HG03469 (cell line): ENCODE measurements at regions not wholly inside any gene's neighbourhood (a gene's known extent, or its start where the extent isn't known, plus 50 kb on each side); places are given as distances from the start of the nearest gene placed in this dataset.

ENCODE experiments used
- ATAC-seq: cut with Tn5 transposase; IDR thresholded peaks from one replicate; pipeline ENCODE4 v1.9.1; 2021; ENCODE audit warnings: mild to moderate bottlenecking, moderate library complexity, moderate number of reproducible peaks; ENCODE audit not compliant: unreplicated experiment

DNA sequence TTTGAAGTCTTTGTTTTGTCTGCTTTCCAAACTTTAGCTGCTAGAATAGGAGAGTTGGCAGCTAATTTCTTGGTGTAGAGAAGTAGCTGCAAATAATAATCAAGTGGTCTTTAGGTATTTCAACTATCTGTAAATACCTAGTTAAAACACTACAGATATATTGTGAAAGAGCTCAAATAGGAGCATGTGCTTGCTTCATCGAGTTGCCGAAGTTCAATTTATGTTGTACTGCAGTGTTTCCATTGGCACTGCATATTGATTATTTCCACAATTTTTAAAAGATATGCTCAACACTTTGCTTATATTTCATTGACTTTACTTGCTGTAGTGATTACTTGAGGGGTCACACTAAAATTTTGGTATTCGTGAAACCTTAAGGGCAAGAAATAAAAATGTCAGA lies 131.6 kb upstream of the BMP4 start:
- no peak for ATAC-seq

DNA sequence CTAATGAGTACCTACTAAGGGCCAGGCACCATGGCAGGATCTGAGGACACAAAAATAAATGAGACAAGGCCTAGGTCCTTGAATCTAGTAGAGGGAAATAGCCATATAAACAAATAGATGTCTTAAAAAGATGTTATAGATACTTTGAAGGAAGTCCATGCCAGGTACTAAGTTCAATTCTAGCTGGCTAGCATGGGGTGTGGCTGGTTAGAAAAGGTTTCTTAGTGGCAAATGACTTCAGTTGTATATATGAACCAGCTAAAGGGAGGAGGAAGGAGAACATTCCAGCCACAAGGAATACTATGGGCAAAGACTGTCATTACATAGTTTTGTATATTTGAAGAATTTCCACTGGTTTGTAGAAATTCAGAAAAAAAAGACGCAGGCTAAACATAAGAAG lies 133.6 kb upstream of the BMP4 start:
- ATAC-seq, result no peak

DNA sequence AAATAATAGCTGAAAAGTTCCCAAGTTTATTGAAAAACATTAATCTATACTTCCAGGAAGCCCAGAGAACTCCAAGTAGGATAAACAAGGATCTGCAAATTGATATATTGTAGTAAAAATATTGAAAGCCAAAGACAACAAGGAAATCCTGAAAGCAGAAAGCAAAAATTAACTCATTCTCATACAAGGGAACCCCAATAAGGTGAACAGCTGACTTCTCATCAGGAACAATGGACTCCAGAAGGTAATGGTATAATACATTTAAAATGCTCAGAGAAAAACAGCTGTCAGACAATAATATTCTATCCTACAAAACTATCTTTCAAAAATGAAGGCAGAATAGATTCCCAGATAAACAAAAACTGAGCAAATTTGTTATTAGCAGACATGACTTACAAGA lies 138.1 kb upstream of the BMP4 start:
- ATAC-seq, result no peak

DNA sequence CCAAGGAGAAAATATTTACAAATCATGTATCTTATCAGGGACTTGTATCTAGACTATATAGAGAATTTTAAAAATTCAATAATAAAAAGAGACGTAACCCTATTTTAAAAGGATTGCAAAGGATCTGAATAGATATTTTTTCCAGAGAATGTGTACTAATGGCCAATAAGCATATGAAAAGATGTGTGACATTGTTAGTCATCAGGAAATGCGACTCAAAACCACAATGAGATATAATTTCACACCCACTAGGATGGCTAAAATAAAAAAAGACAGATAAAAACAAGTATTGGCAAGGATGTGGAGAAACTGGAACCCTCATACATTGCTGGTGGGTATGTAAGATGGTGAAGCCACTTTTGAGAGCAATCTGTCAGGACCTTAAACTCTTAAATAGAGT lies 141.9 kb upstream of the BMP4 start:
- ATAC-seq, result no peak

DNA sequence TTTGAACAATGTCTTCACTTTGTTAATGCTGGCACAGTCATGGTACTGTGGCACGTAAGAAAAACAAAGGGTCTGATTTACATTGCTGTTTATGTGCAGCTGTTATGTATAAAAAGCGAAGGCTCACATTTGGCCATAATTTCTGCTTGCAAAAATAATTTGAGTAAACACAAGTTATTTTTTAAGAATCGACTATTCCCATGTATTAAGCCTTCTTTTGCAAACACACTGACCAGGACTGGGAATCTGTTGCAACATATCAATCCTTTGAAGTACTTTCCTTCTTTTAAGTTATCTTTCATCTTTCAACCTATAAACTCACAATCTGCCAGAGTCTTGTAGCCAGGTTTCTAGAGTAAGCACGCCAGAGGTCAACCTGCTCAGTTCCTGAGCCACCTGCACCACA lies 145.4 kb upstream of the BMP4 start:
- no peak for ATAC-seq

DNA sequence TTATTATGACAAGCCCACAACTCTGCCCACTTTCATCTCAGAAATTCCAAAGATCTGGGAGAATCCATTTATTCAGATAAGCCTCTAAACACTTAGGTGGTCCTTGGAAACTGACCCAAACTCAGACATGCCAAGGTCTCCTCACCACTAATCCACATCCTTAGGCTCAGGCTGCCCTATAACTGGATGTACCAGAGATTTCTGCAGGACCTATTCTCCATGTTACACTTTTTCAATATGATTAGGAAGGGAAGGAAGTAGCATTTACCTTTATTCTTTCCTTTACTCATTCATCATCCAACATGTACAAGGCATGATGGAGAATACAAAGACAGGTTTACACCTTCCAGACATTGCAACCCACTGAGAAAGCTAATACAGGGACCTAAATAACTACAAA lies 145.9 kb upstream of the BMP4 start:
- no peak for ATAC-seq

DNA sequence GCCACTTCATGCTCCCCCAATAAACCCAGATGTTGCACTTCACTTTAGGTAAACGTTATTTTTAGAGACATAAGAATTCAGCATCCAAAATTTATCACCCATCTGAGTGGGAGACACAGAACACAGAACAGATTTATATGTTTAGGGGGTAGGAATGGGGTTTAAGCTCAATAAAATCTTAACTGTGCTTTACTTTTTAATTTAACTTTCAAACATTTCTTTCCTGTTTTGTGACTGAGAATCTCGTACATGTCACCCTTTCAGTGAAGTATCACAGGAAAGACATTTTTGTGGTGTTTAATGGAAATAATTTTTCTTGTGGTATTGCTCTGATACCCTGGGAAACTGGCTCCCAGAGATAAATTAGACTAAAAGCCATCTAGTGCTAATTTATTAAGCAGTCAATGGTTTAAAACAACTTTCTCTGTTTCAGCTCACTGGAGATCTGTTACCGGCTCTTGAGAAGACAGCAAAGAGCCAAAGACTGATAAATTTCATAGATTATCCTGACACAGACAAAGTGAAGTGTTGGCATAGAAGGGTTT lies 148.0 kb upstream of the BMP4 start:
- ATAC-seq, result no peak

DNA sequence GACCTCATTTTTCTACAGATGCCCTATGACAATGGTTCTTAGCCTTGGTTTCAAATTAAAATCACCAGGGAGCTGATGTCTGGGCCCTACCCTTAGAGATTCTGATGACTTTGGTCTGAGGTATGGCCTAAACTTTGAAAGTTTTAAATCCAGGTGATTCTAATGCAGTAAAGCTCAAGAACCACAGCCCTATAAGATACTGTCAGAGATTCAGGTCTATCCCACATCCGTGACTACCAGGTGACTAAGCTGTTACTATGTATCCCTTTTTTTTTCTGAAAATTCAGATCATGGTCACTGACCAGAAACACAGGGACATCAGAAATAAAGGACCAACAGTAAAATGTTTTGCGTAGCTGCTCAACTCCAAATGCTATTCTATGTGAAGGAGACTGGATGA lies 148.8 kb upstream of the BMP4 start:
- ATAC-seq, result no peak

DNA sequence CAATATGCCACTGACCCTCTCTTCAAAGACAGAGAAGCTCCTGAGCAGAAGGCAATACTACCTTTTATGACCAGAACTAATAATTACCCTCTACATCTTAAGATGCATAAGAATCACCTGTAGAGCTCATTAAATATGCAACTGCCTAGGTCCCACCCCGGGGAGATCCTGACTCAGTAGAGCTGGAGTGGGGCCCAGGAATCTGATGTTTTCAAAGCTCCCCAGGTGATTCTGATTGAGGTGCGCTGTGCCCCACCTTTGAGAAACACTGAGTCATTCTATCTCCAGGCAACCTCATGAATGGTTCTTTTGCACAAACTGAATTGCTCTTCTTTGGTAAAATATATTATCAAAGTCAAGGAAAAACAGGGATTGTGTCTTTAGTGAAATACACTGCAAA lies 149.3 kb upstream of the BMP4 start:
- no peak for ATAC-seq

DNA sequence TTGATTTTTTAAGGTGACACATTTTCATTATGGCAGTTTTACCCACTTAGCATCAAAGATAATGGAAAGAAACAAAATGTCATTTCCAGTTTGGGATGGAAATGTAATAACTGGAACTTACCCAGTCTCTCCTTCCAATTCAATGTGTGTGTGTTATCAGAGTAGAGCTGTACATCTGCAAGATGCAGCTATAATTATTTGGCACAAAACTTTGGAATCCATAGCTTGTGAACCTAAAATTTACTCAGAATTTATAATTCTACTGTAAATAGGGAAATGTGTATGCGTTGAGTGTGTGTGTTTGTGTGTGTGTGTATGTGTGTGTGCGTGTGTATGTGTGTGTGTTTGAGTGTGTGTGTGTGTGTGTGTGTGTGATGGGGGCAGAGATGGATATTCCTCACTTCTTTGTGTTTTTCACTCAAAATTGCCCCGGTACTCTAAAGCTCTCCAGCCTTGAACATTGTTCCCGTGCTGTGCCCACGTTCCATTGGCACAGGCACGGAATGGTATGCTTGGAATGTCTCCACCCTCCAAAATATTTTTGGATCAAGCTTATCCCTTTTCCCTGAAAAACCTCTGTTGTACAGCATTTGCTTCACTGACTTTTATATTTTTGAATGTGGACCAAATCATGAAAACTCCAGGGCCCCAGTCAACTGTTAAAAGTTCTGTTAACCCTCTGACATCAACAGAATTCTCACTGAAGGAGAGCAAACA lies 150.2 kb upstream of the BMP4 start:
- no peak for ATAC-seq

DNA sequence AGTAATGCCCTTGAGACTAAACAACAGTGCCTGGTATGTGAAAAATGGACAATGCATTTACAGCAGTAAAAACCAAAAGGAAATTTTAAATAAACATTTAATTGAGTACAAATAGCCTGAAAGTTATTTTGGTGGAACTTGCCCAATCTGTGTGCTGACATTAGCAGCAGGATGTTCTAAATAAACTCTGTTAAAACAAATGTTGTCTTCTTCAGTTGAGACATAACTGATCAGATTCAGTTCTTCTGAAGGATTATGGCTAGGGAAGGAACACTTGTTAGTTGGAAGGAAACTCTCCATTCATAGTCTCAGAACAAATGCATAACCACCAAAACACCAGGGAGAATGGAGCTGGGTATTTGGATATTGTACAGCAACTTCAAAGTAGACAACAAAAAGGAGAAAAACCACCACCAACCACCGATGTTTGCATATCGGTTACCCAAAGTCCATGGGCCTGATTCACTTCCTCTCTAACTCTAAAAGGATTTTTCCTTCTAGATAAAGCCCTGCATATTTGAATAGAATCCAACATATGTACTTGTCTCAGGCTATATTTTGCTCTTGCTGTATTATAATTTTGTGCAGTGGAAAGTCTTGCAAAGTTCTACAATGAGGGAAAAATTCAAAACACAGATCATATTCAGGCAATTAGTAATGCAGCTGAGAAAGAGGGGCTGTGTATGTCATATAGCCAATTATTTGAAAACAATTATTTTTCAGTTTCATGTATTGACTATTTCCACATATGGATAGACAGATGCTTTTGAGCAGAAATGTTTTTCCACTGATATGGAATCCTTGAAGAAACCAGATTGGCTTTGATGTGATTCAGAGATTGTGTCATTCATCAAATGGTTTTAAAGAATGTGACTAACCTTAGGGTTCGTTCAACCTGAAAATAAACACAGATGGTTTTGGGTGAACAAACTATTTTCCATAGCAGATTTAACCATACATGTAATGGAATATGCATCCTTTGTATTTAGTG lies 152.2 kb upstream of the BMP4 start:
- no peak for ATAC-seq

DNA sequence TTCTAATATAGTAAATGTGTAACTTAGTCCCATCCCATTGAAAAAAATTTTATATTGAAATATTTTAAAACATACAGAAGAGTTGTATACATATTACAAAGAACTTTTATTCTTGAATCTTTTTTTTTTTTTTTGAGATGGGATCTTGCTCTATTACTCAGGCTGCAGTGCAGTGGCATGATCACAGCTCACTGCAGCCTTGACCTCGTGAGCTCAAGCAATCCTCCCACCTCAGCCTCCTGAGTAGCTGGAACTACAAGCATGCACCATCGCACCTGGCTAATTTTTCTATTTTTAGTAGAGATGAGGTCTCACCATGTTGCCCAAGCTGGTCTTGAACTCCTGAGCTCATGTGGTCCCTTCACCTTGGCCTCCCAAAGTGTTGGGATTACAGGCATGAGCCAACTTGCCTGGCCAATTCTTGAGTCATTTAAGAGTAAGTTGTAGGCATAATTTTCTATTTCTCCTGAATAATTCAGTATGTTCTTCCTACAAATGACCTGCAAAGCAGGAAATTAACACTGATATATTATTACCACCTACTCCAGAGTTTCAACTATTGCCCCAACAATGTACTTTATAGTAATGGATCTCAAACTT lies 153.0 kb upstream of the BMP4 start:
- no peak for ATAC-seq

DNA sequence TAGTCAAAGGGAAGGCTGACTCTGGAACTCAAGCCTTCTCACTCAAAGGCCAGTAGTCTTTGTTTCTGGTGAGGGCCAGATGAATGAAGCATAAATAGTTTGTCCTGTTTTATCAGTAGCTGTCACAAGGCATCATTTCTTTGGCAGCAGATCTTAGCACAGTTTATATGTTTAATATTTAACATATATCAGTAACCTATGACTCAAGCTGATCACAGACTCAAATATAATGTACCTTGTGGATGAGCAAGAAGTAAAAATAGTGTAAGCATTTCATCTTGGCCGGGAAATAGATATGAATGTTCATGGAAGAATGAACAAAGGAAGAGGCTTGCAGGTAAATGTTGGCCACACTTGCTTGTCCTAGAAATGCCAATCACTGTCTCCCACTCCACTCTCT lies 158.3 kb upstream of the BMP4 start:
- no peak for ATAC-seq

DNA sequence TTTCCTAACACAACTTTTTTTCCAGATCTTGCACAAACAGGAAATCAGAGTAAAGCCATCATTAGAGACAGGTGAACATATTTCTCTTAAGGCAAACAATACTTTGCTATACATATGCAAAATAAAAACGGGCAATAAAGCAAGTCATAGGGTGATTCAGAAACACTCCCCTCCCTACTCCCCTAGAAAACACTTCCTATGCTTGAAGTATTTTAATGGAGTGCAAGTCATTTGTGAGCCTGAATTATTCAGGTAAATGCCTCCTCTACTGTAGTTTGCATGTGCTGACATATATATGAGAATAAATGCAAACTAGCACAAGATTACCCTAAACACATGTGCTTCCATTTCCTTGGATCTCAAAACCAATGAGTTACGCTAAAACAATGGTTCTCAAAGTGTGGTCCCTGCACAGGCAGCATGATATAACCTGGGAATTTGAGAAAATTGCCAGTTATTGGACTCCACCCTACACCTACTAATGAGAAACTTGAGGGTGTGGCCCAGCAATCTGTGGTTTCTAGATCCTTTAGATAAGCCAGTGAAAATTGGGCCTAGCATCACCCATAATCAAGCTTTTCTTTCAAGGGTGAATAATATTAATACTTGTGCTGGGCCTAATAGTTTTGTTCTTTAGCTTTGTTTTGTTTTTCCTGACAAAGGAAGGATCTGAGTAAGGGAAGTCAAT lies 159.7 kb upstream of the BMP4 start:
- no peak for ATAC-seq

DNA sequence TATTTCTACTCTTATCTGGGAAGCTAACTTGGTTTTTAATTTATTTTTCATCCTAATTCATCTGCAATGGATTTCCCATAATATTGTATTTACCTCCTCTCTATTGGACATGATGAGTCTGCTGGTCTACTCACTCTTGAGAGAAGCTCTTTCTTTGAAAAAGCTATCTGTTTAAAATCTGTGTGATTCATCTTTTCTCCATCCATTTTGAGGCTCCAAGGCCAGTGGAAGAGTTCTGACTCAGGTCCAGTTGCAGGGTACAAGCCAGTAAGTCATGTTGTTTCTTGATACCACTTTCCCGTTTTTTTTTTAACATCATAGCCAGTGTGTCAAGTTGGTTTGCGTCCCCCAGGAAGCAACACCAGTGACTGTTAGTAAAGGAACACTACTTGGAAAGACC lies 160.3 kb upstream of the BMP4 start:
- no peak for ATAC-seq

DNA sequence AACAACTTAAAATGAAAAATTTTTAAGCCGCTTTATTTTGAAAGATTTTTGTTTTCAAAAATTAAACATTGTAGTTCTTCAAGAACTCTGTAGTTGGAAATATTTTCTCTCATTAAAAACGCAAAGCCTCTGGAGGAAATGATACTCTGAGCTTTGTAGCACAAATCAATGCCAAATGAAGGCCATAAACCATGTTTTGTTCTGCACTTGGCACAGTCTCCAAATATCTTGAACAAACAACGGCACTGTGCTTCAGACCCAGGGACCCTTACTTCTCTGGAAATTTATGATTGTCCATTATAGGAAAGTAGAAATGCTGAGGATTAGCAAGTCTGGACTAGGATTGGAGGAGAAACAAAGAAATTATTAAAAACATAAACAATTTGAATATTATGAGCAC lies 160.8 kb upstream of the BMP4 start:
- no peak for ATAC-seq

DNA sequence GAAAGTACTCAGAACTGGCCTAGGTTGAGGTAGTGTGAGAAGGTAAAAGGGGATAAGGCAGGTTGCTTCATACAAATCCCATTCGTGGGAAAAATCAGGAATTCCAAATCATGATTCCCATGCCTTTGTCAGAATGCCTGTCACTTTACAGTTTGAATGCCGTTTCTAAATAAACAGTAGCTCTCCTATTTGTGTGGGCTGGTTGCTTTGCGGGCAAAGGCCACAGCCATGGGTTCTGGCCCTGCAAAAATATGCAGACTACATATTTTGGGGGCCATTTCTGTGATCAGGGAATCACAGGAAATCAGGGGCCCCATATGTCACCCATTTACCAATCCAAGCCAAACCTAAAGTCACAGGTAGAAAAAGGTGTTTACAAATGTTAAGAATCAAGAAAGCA lies 161.3 kb upstream of the BMP4 start:
- no peak for ATAC-seq

DNA sequence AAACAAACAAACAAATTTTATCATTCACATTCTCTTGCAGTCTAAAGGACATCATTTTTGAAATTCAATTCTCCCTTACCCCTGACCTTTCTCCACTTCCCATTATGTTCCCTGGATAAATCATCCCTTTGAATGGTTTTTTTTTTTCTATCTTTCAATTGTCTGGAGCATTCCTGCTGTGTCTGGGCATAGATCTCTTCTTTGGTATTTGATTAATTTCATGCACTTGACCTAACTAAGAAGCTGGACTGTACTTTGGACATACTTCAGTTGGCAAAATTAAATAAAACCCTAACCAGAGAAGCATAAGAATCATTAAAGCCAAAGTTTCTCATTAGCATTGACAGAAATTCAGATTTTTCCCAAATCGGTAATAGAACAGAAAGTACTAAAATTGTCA lies 163.6 kb upstream of the BMP4 start:
- no peak for ATAC-seq

DNA sequence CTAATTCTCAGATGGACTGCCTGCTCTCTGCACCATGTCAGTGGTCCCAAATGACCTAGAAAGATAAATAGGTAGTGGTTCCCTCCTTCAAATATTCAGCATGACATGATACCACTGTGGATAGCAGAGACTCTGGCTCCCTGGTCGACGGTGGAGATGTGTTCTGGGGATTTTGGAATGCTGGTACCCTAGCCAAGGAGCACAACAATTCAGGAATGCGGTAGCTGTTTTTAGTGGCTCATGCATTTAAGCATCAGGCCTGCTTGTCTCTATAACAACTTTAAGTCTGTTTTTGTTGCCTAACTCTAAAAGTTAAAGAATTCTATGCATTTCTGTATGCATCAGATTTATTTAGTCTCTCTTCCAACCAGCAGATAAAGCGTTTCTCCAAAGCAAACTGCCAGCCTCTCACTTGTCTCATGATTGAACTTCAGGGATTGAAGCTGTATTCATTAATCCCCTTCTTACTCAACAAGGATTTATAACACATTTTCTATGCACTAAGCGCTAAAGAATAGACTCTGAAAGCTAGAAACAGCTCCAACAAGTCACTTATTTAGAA lies 164.9 kb upstream of the BMP4 start:
- no peak for ATAC-seq

DNA sequence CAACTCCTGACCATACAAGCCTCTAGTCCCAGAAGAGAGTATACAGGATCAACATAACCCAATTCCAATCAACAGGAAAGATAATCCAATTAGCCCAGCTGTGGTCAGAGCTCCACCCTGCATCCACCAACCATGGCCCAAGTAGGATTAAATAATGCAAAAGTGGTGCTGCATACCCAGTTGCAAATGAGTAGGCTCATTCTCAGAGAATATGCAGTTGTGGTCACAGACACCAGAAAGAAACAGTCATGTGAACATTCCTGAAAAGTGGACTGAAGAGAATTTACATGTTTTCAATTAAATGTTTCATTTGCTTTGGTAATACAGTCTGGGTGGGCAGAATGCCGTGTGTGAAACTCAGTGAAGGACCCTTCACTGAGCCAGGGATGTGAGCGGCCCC lies 167.2 kb upstream of the BMP4 start:
- no peak for ATAC-seq

DNA sequence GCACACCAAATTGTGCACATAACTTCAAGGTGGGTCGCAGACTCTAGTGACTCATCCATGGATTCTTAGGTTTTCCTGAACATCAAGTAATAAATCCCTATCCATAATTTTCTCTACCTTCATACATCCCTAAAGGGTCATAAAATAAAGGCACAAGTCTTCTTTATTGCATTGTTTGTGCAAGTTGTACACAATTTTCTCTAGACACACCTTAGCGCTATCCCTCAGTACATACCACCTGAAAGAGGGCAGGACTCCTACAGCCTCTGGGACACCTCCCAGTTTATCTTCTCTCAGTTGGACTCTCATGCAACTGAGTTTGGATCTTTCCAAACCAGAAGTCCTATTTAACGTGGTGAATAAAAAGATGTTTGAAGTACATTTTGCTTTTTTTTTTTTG lies 168.5 kb upstream of the BMP4 start:
- ATAC-seq, result no peak
